GM12864 (cell line): ENCODE measurements at regions not wholly inside any gene's neighbourhood (a gene's known extent, or its start where the extent isn't known, plus 50 kb on each side); places are given as distances from the start of the nearest gene placed in this dataset.
"Not testable (repeated sequence)": the region's sequence is repeated elsewhere in the genome, so short reads cannot be mapped to it uniquely, and the experiment has no call there.

ENCODE experiments used
- DNase-seq: peaks from one replicate; pipeline ENCODE4 v3.0.0-alpha.2; 2011; ENCODE audit warnings: low read depth
- H3K4me3 ChIP-seq: 2 replicates; pipeline ENCODE4 v1.5.1; 2011; ENCODE audit warnings: mild to moderate bottlenecking, low read depth, low read length, control low read depth
- CTCF ChIP-seq: IDR thresholded peaks from 2 replicates; pipeline ENCODE4 v1.5.1; 2011; ENCODE audit warnings: low read depth, mild to moderate bottlenecking, moderate library complexity, low read length, control low read depth, inconsistent platforms; ENCODE audit errors: missing control alignments

GRCh38 chr6:140202964-140203515 lies 828.6 kb upstream of the CITED2 start:
- H3K4me3 ChIP-seq, result no peak overlapping the region
- no peak for DNase-seq
- no peak for TF ChIP-seq CTCF

GRCh38 chr6:140201787-140202458 lies 827.5 kb upstream of the CITED2 start:
- H3K4me3 ChIP-seq, result no peak overlapping the region
- TF ChIP-seq CTCF, result no peak
- DNase-seq, result no peak

- no peak overlapping the region for H3K4me3 ChIP-seq
- no peak for TF ChIP-seq CTCF
- no peak for DNase-seq
Observed at GRCh38 chr6:140193269-140193668, 818.8 kb upstream of the CITED2 start.

GRCh38 chr6:140192018-140192417 lies 817.6 kb upstream of the CITED2 start:
- TF ChIP-seq CTCF, result no peak
- H3K4me3 ChIP-seq, result no peak overlapping the region
- no peak for DNase-seq

GRCh38 chr6:140189263-140189662 lies 814.8 kb upstream of the CITED2 start:
- H3K4me3 ChIP-seq, DNase-seq: not testable (repeated sequence)

- no peak for TF ChIP-seq CTCF
- no peak for DNase-seq
- H3K4me3 ChIP-seq, result no peak overlapping the region
Observed at GRCh38 chr6:140185991-140186390, 811.5 kb upstream of the CITED2 start.

GRCh38 chr6:140183881-140184280 lies 809.4 kb upstream of the CITED2 start:
- H3K4me3 ChIP-seq, result no peak overlapping the region
- TF ChIP-seq CTCF, result no peak
- DNase-seq, result no peak
